ENCODE measurements at regions not wholly inside any gene's neighbourhood (a gene's known extent, or its start where the extent isn't known, plus 50 kb on each side); places are given as distances from the start of the nearest gene placed in this dataset.

GRCh38 chr4:81565142-81565870, 93.6 kb upstream of the RASGEF1B start:
- TF ChIP-seq, protein P1, sequence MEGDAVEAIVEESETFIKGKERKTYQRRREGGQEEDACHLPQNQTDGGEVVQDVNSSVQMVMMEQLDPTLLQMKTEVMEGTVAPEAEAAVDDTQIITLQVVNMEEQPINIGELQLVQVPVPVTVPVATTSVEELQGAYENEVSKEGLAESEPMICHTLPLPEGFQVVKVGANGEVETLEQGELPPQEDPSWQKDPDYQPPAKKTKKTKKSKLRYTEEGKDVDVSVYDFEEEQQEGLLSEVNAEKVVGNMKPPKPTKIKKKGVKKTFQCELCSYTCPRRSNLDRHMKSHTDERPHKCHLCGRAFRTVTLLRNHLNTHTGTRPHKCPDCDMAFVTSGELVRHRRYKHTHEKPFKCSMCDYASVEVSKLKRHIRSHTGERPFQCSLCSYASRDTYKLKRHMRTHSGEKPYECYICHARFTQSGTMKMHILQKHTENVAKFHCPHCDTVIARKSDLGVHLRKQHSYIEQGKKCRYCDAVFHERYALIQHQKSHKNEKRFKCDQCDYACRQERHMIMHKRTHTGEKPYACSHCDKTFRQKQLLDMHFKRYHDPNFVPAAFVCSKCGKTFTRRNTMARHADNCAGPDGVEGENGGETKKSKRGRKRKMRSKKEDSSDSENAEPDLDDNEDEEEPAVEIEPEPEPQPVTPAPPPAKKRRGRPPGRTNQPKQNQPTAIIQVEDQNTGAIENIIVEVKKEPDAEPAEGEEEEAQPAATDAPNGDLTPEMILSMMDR (optimal IDR thresholded peaks at IDR 0.05 in 1 of 3, IDR thresholded peaks at IDR 0.05 in 1 of 3, conservative IDR thresholded peaks at IDR 0.05 in 1 of 3; ENCODE audit: extremely low read depth in 1 of 3, insufficient read depth in 2 of 3, low read length in 3 of 3), result no peak
- TF ChIP-seq EZH2 (IDR thresholded peaks at IDR 0.05; ENCODE audit: low read length), result no peak

Data from keratinocyte (primary cell).